Fibroblast of the aortic adventitia (primary cell): ENCODE measurements at regions not wholly inside any gene's neighbourhood (a gene's known extent, or its start where the extent isn't known, plus 50 kb on each side); places are given as distances from the start of the nearest gene placed in this dataset.

Source experiments
- DNase-seq: peaks from one replicate; pipeline ENCODE4 v3.0.0-alpha.2; 2010; ENCODE audit warnings: low read depth
- H3K4me3 ChIP-seq: 2 replicates; pipeline ENCODE4 v1.5.1; 2011; ENCODE audit warnings: low read depth, mild to moderate bottlenecking, control low read depth, low read length, moderate library complexity
- CTCF ChIP-seq: IDR thresholded peaks from 2 replicates; pipeline ENCODE4 v1.5.1; 2011; ENCODE audit warnings: mild to moderate bottlenecking, low read length, control low read depth, inconsistent platforms; ENCODE audit not compliant: insufficient read depth

GRCh38 chr5:159631001-159631400 lies 285.3 kb upstream of the ADRA1B start:
- no peak for DNase-seq
- H3K4me3 ChIP-seq: no peak overlapping the region
- TF ChIP-seq CTCF: no peak

- no peak overlapping the region for H3K4me3 ChIP-seq
- no peak for DNase-seq
- no peak for TF ChIP-seq CTCF
Observed at GRCh38 chr5:159632866-159633265, 283.4 kb upstream of the ADRA1B start.

GRCh38 chr5:159638481-159638880 lies 277.8 kb upstream of the ADRA1B start:
- H3K4me3 ChIP-seq: no peak overlapping the region
- DNase-seq: no peak

GRCh38 chr5:159638954-159639559 lies 277.2 kb upstream of the ADRA1B start:
- peak; percentile 56 for DNase-seq

More at GRCh38 chr5:159638481-159638880, 277.8 kb upstream of the ADRA1B start:
- no peak for TF ChIP-seq CTCF

GRCh38 chr5:159639590-159639989 lies 276.7 kb upstream of the ADRA1B start:
- DNase-seq: no peak
- TF ChIP-seq CTCF: no peak
- no peak overlapping the region for H3K4me3 ChIP-seq

More at GRCh38 chr5:159638954-159639559, 277.2 kb upstream of the ADRA1B start:
- H3K4me3 ChIP-seq: no peak overlapping the region
- TF ChIP-seq CTCF: no peak

GRCh38 chr5:159640446-159640845 lies 275.8 kb upstream of the ADRA1B start:
- H3K4me3 ChIP-seq: no peak overlapping the region
- no peak for DNase-seq
- TF ChIP-seq CTCF: no peak

GRCh38 chr5:159640921-159641320 lies 275.4 kb upstream of the ADRA1B start:
- no peak overlapping the region for H3K4me3 ChIP-seq
- no peak for TF ChIP-seq CTCF
- no peak for DNase-seq
